ENCODE measurements at regions not wholly inside any gene's neighbourhood (a gene's known extent, or its start where the extent isn't known, plus 50 kb on each side); places are given as distances from the start of the nearest gene placed in this dataset.

DNA sequence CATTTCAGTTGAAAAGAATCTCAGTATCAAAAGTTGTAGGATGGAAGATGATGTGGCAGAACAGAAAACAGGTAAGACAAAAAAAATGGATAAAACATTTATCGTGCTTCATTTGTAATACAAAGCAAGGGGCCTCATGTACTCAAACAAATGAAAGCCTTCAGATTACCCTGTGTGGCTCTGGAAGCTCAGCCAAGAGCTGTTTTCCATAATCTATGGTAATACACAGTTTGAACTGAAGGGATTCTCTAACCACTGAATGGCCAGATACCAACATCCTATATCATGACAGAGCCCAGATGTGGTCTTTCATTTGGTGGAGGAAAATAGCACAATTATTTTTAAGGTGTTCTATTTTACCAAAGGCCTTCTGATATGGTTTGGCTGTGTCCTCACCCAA, 272.1 kb upstream of the RND3 start:
- no peak for DNase-seq

DNA sequence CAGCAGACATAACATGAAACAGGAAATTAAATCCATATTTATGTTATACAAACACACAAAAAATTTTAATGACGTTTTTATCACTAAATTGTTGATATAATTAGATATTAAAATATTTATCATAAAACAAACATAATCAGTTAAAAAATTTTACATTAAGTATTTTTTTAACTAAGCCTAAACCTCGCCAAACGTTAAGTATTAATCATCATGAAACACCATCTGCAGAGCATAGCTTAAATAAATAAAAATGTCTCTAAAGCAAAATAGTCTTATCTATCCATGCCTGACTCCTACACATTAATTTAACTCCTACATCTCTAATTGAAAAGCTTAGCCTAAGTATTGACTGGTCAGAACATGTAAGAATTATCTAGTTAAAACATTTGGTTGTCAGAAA, 271.6 kb upstream of the RND3 start:
- DNase-seq: no peak

DNA sequence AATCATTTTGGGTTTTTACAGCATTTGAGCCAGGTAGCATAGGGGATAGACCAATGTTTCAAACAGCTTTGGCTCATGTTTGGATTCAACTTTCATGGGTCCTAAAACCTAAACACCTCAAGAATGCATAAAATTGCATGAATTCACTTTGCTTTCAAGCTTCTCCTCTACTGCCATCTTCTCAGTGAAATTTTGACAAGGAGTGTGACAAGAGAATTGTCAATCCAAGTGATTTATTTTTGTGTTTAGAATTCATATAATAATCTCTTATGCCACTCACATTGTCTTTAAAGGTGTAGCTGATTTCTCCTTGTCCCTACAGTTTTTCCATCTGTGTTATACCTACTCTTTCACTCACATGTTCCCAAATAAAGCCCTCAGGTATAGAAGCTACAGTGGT, 264.8 kb upstream of the RND3 start:
- no peak for DNase-seq

DNA sequence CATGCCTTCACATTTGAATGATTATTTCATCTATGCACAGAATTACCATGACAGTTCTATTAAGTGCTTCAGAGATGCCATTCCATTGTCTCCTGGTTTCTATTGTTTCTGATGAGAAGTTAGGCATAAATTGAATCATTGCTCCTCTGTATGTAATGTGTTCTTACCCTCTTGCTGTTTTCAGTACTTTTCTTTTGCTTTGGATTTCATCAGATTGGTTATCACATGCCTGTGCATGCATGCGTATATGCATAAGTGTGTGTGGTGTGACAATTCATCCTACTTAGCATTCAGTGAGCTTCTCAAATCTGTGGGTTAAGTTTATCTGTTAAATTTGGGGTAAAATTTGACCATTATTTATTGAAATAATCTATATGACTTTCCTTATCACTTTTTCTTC, 263.3 kb upstream of the RND3 start:
- DNase-seq: no peak

DNA sequence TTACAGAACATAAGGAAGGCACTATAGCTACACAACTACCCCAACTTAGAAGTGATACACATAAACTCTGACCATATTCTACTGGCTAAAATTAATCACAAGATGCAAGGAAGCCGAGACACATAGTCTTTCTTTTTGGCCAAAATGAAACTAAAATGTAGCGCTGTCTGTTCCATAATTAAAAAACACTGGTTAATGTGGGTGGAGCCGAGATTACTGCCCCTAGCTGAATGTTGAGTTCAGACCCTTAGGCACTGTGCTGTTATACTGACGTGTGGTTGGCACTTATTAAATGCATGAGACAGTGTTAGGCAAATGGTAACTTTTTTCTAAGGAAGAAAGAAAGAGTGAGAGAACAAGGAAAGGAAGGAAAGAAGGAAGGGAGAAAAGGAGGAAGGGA, 254.6 kb upstream of the RND3 start:
- DNase-seq: no peak

DNA sequence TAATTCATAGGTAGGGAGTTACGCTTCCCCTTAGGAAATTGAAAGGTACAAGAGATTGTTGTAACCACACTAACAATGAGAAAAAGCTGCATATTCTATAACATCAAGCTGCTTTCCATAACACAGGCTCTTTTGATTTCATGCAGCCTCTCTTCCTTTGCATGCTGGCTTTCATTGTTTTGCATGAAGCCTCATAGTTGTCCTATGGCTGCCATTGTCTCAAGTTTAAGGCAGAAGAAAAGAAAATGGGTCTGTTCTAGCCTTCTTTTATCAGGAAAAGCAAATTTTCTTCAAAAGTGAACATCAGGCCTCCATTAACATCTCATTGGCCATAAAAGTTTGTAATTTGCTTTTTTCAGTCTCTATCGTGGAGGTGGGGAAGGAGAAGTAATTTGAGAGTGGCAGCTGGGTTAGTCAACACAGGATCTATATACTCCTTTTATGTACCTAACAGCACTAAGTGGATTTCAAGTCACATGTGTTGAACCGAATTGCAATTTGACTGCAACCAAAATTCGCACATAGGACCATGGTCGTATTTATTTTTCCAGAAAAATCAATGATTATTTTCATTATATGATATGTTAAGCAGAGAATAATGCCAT, 248.5 kb upstream of the RND3 start:
- DNase-seq: no peak

DNA sequence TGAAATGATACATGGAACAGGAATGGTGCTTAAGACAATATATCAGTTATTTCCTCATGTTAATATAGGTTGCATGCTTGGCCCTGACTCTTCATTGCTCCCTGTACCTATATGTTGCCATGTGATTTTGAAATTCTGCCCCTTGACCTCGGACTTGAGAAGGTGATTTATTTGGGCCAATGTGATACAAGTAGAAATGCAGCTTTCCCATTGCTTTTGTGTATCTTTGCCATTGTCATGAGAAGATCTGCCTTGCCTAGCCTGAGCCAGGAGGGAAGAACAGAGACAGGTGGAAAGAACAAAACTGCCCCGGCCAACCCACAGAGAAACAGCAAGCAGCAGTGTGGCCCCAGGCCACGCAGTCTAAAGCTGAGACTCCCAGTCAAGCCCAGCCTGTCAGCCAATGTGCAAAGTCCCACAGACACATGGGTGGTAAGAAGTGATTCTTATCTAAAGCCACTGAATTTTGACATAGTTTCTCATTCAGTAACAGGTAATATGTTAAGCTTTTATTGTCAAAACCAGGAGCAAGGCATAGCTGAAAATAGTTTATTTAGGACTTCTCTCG, 245.7 kb upstream of the RND3 start:
- no peak for DNase-seq

DNA sequence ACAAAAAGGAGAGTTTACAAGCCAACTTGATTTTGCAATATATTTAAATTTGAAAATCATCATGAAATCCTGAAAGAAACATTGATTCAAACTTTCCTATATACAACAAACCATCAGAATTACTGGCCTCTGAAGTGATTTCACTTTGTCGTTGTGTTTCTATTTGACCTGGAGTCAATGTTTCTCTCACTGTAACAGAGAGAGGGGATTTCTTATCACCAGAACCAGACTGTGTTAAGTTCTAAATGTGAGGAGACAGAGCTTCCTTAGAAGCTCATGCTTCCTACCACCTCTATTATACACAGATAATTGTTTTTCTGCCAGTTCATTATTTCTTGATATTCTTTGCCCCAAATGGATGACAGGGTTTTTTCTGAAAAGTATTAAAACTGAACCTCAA, 245.0 kb upstream of the RND3 start:
- DNase-seq: no peak

DNA sequence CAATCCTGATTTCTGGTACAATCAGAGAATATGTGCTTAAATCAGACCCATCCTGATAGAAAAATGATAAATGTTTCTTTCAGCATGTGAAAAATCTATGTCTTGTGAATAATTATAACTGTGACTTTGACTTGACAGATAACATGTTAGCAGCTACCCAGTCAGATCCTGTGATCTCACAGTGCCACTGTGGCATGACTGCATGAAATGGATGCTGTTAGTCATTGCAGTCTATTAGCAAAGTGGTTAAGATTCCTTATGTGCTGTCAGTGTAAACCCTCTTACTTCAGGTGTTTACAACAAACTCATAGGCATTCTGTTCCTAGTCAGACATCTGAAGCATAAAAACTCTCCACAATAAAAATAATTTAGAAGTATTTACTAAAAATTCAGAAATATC, 244.6 kb upstream of the RND3 start:
- DNase-seq: no peak

DNA sequence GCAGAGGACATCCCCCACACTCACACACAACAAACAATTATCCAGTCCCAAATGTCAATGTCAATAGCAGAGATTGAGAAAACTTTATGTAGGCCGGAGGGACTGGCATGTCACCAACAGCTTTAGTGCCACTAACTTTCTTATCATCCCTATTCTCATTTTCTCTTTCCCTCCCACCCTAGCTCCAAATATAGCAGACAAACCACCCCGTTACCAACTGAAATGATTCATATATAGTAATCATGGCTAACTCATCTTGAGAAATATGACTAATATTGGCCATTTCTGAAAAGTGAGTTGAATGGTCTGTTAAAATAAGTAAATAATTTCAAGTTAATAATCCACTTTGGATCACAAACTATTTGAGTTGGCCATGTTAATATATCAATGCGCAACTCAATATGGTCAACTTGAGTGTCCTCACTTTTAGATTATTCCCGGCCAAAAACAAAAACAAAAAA, 242.1 kb upstream of the RND3 start:
- no peak for DNase-seq

DNA sequence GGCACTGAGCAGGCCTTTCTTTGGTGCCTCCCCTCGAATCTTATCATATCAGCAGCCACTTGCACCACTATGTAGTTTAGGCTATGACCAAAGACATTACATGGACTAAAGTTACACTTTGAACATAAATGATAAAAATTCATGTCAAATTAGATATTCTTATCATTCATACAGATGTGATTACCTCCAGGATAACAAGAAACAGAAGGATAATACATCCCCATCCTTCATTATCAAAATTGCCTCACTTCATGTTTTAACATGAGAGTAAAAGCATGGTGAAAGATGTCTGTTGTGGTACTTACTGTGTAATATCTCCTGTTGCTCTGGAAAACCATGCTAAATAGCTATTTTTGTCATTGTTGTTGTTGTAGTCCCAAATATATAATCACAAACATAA, 230.8 kb upstream of the RND3 start:
- no peak for DNase-seq

DNA sequence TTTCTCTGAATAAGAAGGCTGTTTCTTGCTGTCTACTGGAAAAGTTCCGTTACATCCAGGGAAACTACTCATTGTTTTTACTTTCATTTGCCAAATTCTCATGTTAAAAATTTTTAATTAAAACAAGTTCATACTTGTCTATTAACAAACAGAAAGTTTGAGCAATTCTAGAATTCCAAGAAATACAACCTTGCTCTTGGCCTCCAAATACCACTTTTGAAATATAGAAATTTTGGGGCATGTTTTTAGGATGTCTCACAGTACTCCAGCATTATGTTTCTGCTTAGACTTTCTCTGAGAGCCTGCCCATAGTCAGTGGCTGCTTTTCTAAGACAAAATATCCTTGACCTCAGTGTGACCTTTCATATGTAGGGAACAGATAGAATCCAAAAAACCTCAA, 228.7 kb upstream of the RND3 start:
- DNase-seq: no peak

DNA sequence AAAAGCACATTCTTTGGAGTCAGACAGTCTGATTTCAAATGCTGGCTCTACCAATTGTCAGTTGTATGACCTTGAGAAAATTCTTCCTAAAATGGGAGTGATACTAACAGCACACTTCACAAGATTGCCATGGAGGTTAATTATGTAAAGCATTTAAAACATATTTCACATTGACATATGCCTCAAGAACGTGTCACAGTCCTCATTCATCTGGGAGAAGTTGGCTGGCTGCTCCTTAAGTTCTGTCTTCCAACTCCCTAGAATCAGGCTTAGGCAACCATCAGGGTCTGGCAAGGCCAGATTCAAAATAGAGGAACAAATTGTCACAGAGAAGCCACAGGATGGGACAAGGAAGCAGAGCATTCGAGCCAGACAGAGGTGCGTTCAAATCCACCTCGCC, 228.0 kb upstream of the RND3 start:
- no peak for DNase-seq

DNA sequence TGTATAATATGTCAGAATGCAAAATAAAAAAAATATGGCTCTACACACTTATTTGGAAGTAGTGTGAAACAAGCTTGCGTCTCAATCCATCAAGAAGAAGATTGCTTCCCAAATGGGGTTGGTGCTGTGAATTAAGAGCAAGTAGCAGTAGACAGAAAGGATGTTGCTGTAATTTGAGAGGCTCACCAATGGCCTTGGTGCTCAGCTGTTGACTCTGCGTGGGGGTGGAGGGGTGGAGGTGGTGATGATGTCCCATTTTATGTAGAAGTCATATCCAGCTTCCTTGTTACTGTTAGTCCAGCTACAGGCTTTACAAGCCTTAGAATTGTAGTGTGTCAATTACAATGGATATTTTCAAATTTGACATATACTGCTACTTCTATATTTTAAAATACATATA, 223.4 kb upstream of the RND3 start:
- no peak for DNase-seq

DNA sequence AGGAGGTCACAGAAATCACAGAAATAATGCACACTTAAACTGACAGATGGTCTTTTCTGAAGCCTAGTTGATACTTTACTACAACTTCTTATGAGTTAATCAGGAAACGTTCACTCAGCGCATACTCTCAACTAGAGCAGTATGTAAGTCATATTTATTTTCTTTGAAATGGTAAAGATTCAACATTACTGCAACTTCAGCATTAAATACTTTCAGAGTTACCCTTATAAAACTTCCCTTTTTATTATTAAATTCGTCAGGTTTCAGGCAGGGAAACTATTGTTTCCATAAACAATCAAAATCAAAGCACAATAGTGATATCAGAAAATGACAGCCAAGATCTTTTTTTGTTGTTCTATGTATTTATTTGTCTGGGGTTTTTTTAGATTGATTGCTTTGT, 222.6 kb upstream of the RND3 start:
- no peak for DNase-seq

DNA sequence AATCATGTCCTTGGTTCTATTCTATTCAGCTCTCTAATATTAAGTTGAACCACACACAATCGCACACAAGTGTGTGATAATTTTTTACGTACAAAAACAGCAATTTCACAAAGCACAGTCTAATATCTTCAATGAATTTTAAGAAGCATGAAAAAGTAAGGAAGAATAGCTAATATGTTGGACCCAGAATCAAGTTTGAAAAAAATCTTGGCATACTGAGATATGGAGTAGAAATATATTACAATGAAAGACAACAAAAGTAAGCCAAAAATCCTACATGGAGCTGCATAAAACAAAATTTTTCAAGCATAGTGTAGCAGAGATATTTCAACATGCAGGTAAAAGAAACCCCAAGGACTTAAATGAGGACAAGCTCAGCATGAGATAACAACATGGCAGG, 219.1 kb upstream of the RND3 start:
- DNase-seq: no peak

DNA sequence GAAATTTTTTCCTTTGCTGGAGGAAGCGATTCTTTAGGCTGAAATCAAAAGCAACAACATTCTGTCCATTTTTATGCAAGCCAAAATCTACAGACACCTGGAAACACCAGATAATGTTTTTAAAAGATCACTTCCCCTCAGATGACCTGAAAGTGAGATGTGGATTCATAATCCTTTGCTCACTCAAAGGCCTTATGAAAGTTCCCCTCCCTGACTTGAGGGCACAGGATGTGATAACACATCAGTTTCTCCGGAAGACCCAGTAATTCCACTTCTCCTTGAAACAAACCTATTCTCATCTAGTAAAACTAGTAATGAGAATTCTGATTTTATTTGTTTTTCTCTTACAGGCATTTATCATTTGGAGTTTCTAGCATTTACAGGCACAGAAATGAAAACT, 218.3 kb upstream of the RND3 start:
- no peak for DNase-seq

DNA sequence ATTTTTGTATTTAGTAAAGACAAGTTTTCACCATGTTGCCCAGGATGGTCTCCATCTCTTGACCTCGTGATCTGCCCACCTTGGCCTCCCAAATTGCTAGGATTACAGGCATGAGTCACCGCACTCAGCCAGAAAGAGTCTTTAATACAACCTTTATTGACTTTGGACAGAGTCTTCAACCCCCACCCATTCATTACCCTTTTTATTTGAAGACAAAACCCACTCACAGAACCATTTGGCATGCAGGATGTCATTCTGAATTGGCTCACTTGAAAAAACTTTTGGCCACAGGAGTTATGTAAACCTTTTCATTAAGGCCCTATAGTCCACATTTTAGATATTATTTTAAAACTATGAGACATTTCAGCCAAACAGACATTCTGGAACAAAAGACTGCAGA, 217.9 kb upstream of the RND3 start:
- no peak for DNase-seq

DNA sequence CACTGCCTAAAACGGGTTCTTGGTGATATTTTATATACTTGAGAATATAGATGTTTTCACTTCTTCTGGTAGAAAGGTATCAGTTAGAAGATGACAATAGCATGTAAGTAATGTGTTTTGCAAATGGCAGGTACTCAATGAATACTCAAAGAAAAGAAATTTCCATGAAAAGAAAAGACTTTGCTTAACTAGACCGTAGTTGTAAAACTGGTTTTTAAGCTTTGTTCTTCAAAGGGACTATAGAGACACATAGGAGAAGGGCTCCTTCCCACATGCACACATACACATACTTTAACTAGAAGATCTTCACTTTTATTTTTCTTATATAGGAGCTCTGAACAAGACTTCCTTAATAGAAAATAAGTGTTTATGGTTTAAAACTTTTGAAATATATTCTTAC, 215.3 kb upstream of the RND3 start:
- no peak for DNase-seq

DNA sequence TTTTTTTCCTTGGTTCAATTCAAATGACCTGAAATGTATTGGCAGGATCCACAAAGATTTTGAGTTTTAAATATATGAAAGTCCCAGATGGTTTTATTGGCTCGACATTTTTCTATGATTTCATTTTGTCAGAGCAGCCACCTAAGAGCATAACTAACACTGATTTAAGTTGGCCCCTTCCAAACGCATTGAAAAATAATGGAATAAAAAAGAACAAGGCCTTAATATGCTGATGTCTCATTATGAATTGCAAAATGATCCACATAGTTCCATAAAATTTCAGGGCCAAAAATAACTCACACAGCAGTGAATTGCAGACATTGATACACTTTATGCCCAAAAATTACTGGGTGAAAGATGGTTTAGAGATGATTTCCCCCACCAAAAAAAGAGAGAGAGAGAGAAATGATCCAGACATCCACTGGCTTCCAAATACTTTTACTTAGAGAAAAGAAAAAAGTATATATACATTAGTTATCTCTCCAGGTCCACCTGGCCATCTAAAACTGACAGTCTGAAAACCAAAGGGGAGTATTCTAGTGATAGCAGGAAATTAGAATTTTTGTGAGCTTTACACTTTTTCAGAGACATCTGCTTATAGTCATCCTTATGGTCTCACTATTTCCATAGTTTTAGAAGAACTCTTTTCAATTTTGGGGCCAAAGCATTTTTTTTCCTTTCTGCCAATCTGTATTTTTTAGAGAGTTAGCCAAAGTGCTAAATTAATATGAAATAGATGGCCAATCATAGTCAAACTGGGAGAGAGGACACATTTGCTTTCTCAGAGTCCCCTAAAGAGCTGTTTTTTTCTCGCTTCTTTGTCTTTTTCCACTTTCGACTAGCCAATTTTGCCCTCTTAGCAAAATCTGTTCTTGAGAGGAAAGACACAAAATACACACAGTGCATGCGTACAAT, 213.5 kb upstream of the RND3 start:
- DNase-seq: no peak

DNA sequence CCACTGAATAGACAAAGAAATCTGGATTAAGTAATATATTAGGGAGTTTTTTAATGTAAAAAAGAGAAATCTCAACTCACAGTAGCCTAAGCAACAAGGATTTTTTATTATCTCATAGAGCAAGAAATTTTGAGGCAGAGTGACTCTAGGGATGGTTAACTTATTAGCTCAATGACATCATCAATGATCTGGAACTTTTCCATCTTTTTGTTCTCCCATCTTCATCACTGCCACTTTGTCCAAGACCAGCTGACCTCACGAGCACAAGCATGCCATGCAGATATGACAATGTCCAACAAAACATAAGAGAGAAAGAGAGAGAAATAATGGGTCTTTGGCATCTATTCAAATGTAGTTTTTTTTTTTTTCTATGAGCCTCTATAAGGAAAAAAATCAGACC, 211.8 kb upstream of the RND3 start:
- DNase-seq: no peak

DNA sequence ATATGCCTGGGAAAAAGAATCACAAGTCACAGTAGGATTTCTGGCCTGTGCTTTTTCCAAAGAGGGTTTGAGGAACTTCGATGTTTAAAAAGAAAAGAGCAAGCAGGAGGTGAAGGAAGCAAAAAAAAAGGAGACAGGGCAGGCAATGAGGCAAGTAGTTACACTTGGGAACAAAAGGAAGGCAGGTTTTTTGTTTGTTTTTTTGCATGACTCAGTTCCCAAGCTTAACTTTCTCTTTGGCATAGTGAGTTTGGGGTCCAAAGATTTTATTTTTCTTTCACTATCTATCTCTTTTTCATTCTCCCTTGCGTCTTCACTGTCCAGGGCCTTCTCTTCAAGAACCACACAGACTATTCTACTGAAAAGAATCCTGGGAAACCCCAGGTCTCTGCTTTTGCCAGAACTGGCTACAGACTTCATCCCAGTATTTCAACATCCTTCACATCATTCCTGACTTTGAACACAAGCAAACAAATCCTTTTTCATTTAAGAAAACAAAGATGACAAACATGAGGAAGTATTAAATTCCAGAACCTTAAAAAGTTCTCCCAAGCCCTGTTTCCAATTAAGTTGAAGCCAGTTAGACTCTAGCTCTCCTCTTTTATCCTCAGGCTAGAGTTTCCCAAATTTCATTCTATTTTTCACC, 210.7 kb upstream of the RND3 start:
- no peak for DNase-seq

DNA sequence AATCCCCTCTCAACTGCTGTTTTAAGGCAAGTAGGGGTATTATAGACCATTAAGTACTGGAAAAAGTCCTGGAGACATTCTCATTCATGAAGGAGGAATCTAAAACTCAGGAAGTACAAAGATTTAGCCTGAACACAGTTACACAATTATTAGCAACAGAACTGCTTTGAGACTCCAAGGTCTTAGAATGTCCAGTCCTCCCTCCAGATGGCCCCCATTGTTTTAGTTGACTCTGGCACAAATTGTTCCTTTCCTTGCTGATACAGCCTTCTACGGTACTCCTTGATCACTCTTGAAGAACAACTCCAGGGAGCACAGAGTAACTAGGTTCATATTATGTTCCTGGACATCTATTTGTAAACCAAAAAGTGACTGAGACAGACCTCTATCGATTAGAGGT, 210.1 kb upstream of the RND3 start:
- no peak for DNase-seq
